Keratinocyte (primary cell): ENCODE measurements at regions not wholly inside any gene's neighbourhood (a gene's known extent, or its start where the extent isn't known, plus 50 kb on each side); places are given as distances from the start of the nearest gene placed in this dataset.

ENCODE experiments used
- DNase-seq: peaks from one replicate; pipeline ENCODE4 v3.0.0-alpha.2; 2011; ENCODE audit warnings: low read depth, missing footprints, low spot score
- FAIRE-seq: peaks from 2 replicates; lab custom pipeline; 2011; peaks lifted over from hg19 to GRCh38; lab: Jason Lieb, UNC
- H2AFZ ChIP-seq: 2 replicates; pipeline ENCODE4 v1.6.0; 2012; ENCODE audit warnings: low read length, control low read depth, inconsistent platforms; ENCODE audit not compliant: control insufficient read depth
- H3K27ac ChIP-seq: 2 replicates; pipeline ENCODE4 v1.5.1; 2011; ENCODE audit warnings: low read length; ENCODE audit not compliant: control insufficient read depth, insufficient read depth
- H3K27me3 ChIP-seq: 3 replicates; pipeline ENCODE4 v1.6.0; 2011; ENCODE audit warnings: low read length; ENCODE audit not compliant: control insufficient read depth, insufficient read depth; ENCODE audit errors: extremely low read depth
- H3K36me3 ChIP-seq, 2 experiments: 2 replicates in 1 of 2; 3 replicates in 1 of 2; pipeline ENCODE4 v1.5.1; 2011; ENCODE audit warnings: low read length in 2 of 2, mild to moderate bottlenecking in 1 of 2; ENCODE audit not compliant: control insufficient read depth in 2 of 2, insufficient read depth in 2 of 2; ENCODE audit errors: extremely low read depth in 1 of 2
- H3K4me1 ChIP-seq: 3 replicates; pipeline ENCODE4 v1.5.1; 2011; ENCODE audit warnings: low read length; ENCODE audit not compliant: control insufficient read depth, insufficient read depth; ENCODE audit errors: extremely low read depth
- H3K4me2 ChIP-seq: 3 replicates; pipeline ENCODE4 v1.6.0; 2011; ENCODE audit warnings: low read depth, low read length; ENCODE audit not compliant: control insufficient read depth, insufficient read depth; ENCODE audit errors: extremely low read depth
- H3K4me3 ChIP-seq, 3 experiments: fragments of 200-600 bp in 1 of 3; sonication (generic) in 1 of 3; 2 replicates in 2 of 3; 3 replicates in 1 of 3; pipeline ENCODE4 v1.5.1; 2011 to 2016; ENCODE audit warnings: low read length in 3 of 3, mild to moderate bottlenecking in 3 of 3, control low read depth in 2 of 3, inconsistent platforms in 1 of 3, low read depth in 1 of 3, mixed read lengths in 1 of 3, mixed run types in 1 of 3, moderate library complexity in 1 of 3; ENCODE audit not compliant: control insufficient read depth in 2 of 3, insufficient read depth in 2 of 3; ENCODE audit errors: extremely low read depth in 1 of 3
- H3K79me2 ChIP-seq: 2 replicates; pipeline ENCODE4 v1.6.0; 2012; ENCODE audit warnings: low read length; ENCODE audit not compliant: control insufficient read depth, insufficient read depth
- H3K9ac ChIP-seq: 3 replicates; pipeline ENCODE4 v1.6.0; 2011; ENCODE audit warnings: low read length; ENCODE audit not compliant: control insufficient read depth, insufficient read depth; ENCODE audit errors: extremely low read depth
- H3K9me1 ChIP-seq: 3 replicates; pipeline ENCODE4 v1.6.0; 2011; ENCODE audit warnings: low read length; ENCODE audit not compliant: control insufficient read depth, insufficient read depth; ENCODE audit errors: extremely low read depth
- H3K9me3 ChIP-seq: 2 replicates; pipeline ENCODE4 v1.5.1; 2012; ENCODE audit warnings: low read depth, low read length; ENCODE audit not compliant: control insufficient read depth
- H4K20me1 ChIP-seq: 3 replicates; pipeline ENCODE4 v1.6.0; 2011; ENCODE audit warnings: low read length; ENCODE audit not compliant: control insufficient read depth, insufficient read depth; ENCODE audit errors: extremely low read depth
- EZH2 ChIP-seq: IDR thresholded peaks from one replicate; pipeline ENCODE4 v1.6.1; 2012; ENCODE audit warnings: inconsistent platforms, mild to moderate bottlenecking, low read length, moderate library complexity
- dilution Hi-C: fragments of 300-500 bp; cut with MboI; formaldehyde crosslinking; loops from one replicate; pipeline ENCODE4 v1.7.0; 2020; ENCODE audit warnings: low sequenced_read_pairs; ENCODE audit not compliant: extremely low pct_ligation_motif_present
- TF ChIP-seq, protein P1 (sequence below), 3 experiments: IDR thresholded peaks in 1 of 3; conservative IDR thresholded peaks in 1 of 3; optimal IDR thresholded peaks in 1 of 3; 2 replicates in 2 of 3; 3 replicates in 1 of 3; pipeline versions ENCODE3 to v1.5.1; 2011; ENCODE audit warnings: low read length in 3 of 3, mild to moderate bottlenecking in 3 of 3, moderate library complexity in 2 of 3, control low read depth in 1 of 3, inconsistent platforms in 1 of 3; ENCODE audit not compliant: insufficient read depth in 2 of 3; ENCODE audit errors: extremely low read depth in 1 of 3

DNA sequence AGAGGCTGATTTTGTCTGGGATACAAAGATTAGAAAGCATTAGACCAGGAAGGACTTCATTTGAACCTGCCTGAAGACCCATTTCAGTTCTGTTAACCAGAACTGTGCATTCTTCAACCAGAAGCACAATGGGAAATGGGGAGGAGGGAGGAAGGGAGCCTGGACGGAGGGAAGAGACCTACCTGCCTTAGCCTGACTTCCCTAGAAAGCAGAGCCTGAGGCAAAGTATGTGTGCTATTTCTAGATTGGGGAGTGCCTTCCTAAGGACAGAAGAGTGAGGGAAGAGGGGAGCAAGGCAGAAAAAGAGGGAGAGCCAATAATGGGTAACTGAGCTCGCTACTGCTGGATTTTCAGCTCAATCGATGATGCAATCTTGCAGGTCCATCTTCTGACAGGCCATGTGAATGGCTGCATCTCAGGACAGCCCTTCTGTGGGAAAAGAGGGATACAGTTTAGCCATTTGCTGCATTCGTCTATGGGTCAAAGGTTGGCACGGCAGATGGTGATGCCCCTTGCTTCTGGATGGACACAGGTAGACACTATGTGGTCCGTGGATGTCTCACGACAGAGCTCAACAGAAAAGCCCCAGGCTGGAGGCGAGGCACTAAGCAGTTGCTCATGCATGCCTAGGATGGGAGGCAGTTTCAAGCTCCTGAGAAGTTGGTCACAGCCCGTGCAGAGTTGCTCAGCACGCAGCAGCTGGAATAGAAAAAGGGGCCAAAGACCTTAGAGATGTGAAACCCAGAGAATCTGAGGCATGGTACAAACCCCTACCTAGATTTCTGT is 78.8 kb upstream of the UBL3 start:
- Histone ChIP-seq H4K20me1 (no peaks in the 10 kb centered on the region), H3K4me1 (peaks cover 23% of the 10 kb centered on the region), H3K9me1 (peaks cover 2% of the 10 kb centered on the region), H3K4me3 (no peak overlapping the region), H3K27me3 (no peaks in the 10 kb centered on the region), H3K9me3 (no peaks in the 10 kb centered on the region), H3K79me2 (no peaks in the 10 kb centered on the region), H3K36me3 (no peaks in the 10 kb centered on the region), H3K27ac (no peak overlapping the region), H3K4me2 (peak overlapping the region; percentile 57), H2AFZ (no peak overlapping the region), H3K9ac (no peak overlapping the region)
- TF ChIP-seq EZH2 = no peak
- TF ChIP-seq, protein P1, sequence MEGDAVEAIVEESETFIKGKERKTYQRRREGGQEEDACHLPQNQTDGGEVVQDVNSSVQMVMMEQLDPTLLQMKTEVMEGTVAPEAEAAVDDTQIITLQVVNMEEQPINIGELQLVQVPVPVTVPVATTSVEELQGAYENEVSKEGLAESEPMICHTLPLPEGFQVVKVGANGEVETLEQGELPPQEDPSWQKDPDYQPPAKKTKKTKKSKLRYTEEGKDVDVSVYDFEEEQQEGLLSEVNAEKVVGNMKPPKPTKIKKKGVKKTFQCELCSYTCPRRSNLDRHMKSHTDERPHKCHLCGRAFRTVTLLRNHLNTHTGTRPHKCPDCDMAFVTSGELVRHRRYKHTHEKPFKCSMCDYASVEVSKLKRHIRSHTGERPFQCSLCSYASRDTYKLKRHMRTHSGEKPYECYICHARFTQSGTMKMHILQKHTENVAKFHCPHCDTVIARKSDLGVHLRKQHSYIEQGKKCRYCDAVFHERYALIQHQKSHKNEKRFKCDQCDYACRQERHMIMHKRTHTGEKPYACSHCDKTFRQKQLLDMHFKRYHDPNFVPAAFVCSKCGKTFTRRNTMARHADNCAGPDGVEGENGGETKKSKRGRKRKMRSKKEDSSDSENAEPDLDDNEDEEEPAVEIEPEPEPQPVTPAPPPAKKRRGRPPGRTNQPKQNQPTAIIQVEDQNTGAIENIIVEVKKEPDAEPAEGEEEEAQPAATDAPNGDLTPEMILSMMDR (optimal IDR thresholded peaks at IDR 0.05 in 1 of 3, IDR thresholded peaks at IDR 0.05 in 1 of 3, conservative IDR thresholded peaks at IDR 0.05 in 1 of 3; ENCODE audit: extremely low read depth in 1 of 3, insufficient read depth in 2 of 3, low read length in 3 of 3) = no peak
- no peak for DNase-seq
- FAIRE-seq = peak; percentile 29
- dilution Hi-C loops = no loop called here

DNA sequence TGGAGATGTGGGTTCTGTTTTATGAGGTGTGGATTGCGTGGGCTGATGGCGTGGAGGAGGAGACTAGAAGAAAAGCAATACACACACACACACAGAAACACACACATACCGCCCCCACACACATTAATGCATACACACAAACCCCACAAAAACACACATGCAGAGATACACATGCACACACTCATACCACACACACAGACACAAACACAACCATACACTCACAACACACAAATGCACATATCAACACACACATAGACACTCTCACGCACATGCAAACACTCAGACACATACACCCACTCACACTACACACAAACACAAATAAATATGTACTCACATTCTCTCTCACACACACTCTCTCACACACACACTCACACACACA is 75.7 kb upstream of the UBL3 start:
- H3K27ac ChIP-seq = no peak overlapping the region
- no peaks in the 10 kb centered on the region for H3K36me3 ChIP-seq
- DNase-seq (no peak), FAIRE-seq (no peak)
- H3K4me3 ChIP-seq = no peak overlapping the region
- no peak for TF ChIP-seq EZH2
- TF ChIP-seq, protein P1 (optimal IDR thresholded peaks at IDR 0.05 in 1 of 3, IDR thresholded peaks at IDR 0.05 in 1 of 3, conservative IDR thresholded peaks at IDR 0.05 in 1 of 3; ENCODE audit: extremely low read depth in 1 of 3, insufficient read depth in 2 of 3, low read length in 3 of 3) = no peak
- dilution Hi-C loops = no loop called here
- H4K20me1 ChIP-seq = no peaks in the 10 kb centered on the region
- H3K4me2 ChIP-seq = no peak overlapping the region
- peaks cover 44% of the 10 kb centered on the region for H3K4me1 ChIP-seq
- H3K9ac ChIP-seq = no peak overlapping the region
- no peaks in the 10 kb centered on the region for H3K9me3 ChIP-seq
- peaks cover 2% of the 10 kb centered on the region for H3K9me1 ChIP-seq
- H3K79me2 ChIP-seq = no peaks in the 10 kb centered on the region
- no peaks in the 10 kb centered on the region for H3K27me3 ChIP-seq
- H2AFZ ChIP-seq = no peak overlapping the region
